NCI-H526 (cell line): ENCODE measurements at regions not wholly inside any gene's neighbourhood (a gene's known extent, or its start where the extent isn't known, plus 50 kb on each side); places are given as distances from the start of the nearest gene placed in this dataset.

ENCODE experiments used
- DNase-seq, 2 experiments: peaks; one replicate each; lab custom pipeline; 2025; lab: John Stamatoyannopoulos, UW

GRCh38 chr1:207971331-207972219, 60.6 kb upstream of the CD34 start:
- DNase-seq, result no peak

GRCh38 chr1:207970329-207971233, 59.7 kb upstream of the CD34 start:
- DNase-seq, result no peak

GRCh38 chr1:207969528-207969927, 58.6 kb upstream of the CD34 start:
- DNase-seq, result no peak

- no peak for DNase-seq
Observed at GRCh38 chr1:207968521-207969009, 57.6 kb upstream of the CD34 start.

- no peak for DNase-seq
Observed at GRCh38 chr1:207967703-207968102, 56.8 kb upstream of the CD34 start.

- no peak for DNase-seq
Observed at GRCh38 chr1:207966521-207966920, 55.6 kb upstream of the CD34 start.

- no peak for DNase-seq
Observed at GRCh38 chr1:207965392-207966387, 54.8 kb upstream of the CD34 start.

GRCh38 chr1:207964195-207964966, 53.5 kb upstream of the CD34 start:
- no peak for DNase-seq

GRCh38 chr1:207963427-207964194, 52.7 kb upstream of the CD34 start:
- peak; percentile 27 to 79 for DNase-seq

- DNase-seq, result peak in 1 of 2 experiments; percentile 25
Observed at GRCh38 chr1:207962716-207963426, 51.9 kb upstream of the CD34 start.
